ENCODE measurements at regions not wholly inside any gene's neighbourhood (a gene's known extent, or its start where the extent isn't known, plus 50 kb on each side); places are given as distances from the start of the nearest gene placed in this dataset.
"Not testable (repeated sequence)": the region's sequence is repeated elsewhere in the genome, so short reads cannot be mapped to it uniquely, and the experiment has no call there.

- no peak for DNase-seq (ENCODE audit: low read depth in 2 of 2)
These were observed 647.0 kb upstream of the SGO1 start for GRCh38 chr3:20832963-20833362.

DNA sequence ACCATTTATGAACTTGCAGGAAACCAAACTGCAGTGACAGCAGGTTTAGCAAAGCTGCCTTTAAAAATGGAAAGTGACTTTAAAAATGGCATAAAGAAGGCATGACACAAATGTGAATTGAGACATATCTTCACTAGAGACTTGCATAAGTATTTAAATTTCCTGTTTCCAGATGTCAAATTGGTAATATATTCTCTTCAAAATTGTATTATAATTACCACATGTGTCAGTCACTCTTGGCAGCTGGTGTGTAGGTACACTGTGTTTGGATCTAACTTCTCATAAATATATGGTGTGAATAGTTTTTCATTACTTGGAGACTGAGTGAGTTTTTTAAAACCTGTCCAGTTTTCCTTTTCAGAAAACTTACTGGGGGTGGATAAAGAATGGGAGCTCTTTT, 636.2 kb upstream of the SGO1 start:
- no peak for DNase-seq (ENCODE audit: low read depth in 2 of 2)

DNA sequence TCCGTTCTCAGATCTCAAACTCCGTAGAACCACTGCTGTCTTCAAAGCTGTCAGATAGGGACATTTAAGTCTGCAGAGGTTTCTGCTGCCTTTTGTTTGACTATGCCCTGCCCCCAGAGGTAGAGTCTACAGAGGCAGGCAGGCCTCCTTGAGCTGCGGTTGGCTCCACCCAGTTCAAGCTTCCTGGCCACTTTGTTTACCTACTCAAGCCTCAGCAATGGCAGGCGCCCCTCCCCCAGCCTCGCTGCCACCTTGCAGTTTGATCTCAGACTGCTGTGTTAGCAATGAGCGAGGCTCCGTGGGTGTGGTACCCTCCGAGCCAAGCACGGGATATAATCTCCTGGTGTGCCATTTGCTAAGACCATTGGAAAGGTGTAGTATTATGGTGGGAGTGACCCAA, 634.9 kb upstream of the SGO1 start:
- not testable (repeated sequence) for DNase-seq (ENCODE audit: low read depth in 2 of 2)

DNA sequence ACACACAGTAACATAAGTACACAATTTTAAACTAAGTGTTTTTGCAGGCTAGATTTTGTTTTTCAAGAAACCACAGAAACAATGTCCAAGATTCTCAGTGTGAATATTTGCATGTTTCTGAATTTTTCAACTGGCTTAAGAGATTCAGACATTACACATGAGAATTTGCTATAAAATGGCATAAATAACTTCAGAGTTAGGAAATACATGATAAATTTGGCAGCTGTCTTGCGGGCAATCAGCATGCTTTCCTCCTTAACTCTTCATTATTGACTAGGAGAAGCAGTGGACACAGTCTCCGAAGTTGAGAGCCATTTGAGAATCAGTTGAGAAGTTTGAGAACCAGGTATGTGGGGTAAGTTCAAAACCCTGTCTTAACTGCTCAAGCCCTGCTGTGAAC, 625.6 kb upstream of the SGO1 start:
- DNase-seq (ENCODE audit: low read depth in 2 of 2): peak in 1 of 2 experiments; percentile 5

DNA sequence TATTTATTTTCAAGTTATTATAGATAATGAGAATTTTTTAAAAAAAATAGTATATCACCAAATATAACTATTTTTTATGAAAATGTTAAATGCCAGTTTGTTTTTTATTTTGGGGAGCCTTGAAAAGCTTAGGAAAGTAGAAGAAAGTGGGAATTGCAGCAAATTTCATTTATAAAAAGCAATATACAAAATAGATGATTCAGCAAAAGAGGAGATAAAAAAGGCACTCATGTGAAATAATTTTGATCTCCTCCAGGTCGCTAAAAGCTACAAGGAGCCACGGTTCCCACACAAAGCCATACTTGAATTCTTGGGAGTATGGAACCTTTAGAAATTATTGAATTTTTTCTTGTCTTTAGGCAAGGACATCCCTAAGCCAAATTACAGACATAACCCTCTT, 625.0 kb upstream of the SGO1 start:
- DNase-seq (ENCODE audit: low read depth in 2 of 2): no peak

- DNase-seq (ENCODE audit: low read depth in 2 of 2): no peak
These were observed 624.5 kb upstream of the SGO1 start for GRCh38 chr3:20810555-20810954.

DNA sequence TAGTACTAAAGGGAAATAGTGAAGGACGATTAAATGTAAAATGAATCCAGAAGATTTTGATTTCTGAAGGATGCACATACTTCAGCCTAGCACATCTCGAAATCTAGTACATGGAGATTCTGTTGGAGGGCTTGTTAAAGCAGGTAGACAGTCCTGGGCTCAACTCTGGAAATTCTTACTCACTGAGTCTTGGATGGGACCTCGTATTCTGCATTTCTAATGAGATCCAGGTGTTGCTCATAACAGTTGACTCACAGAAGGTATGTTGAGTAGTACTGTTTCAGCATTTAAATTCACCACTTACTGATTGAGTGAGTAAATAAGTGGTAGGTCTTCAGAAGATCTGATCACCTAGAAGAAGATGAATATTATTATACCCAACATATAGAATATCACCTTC, 623.4 kb upstream of the SGO1 start:
- no peak for DNase-seq (ENCODE audit: low read depth in 2 of 2)

DNA sequence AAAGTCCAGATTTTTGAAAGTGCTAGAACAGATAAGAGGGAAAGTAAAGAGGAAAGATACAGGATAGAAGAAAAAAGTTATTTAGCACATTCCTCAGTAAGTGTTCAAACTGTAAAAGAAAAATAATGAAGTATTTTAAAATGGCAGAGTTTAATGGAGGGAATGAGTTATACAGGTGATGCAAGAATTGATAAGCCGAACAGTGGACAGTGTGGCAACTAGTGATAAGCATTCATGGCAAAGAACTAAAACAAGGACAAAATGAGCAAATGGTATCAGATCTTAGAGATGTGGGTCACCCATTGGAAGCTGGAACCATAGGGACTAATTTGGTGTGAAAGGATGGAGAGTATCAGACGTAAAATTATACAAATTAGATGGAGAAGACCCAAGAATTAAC, 622.9 kb upstream of the SGO1 start:
- no peak for DNase-seq (ENCODE audit: low read depth in 2 of 2)

- no peak for DNase-seq (ENCODE audit: low read depth in 2 of 2)
These were observed 612.7 kb upstream of the SGO1 start for GRCh38 chr3:20798666-20799065.

- no peak for DNase-seq (ENCODE audit: low read depth in 2 of 2)
These were observed 601.0 kb upstream of the SGO1 start for GRCh38 chr3:20787005-20787404.

GRCh38 chr3:20776692-20777091, 590.7 kb upstream of the SGO1 start:
- DNase-seq (ENCODE audit: low read depth in 2 of 2): no peak

- DNase-seq (ENCODE audit: low read depth in 2 of 2): no peak
These were observed 590.3 kb upstream of the SGO1 start for GRCh38 chr3:20776286-20776685.

DNA sequence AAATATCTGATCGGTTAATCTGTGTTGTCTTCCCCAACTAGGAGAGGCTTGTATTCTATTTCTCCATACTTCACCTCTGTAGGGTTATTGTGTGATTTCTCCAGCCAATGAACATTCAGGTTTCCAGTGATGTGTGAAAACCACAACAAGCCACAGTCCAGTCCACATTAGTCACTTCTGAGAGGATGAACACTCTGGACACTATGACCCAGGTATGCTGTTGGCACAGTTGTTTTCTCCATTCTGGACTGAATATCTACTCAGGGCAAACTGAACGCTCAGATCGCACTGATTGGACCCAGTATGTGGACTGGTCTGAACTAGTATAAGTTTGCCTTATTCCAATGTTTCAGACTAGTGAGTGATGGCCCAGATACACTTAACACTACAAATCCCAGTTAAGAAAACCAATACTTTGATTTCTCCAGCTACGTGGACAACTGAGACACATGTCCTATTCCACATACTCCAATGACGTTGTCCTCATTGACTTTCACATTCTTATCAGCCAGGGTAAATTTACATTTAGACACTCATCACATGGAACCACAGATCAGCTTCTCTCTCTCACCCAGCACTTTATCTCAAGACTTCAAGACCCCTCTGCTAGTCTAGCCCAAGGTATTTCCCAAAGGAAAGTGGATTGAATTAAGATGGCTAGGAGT, 587.4 kb upstream of the SGO1 start:
- no peak for DNase-seq (ENCODE audit: low read depth in 2 of 2)

- no peak for DNase-seq (ENCODE audit: low read depth in 2 of 2)
These were observed 586.9 kb upstream of the SGO1 start for GRCh38 chr3:20772869-20773268.

DNA sequence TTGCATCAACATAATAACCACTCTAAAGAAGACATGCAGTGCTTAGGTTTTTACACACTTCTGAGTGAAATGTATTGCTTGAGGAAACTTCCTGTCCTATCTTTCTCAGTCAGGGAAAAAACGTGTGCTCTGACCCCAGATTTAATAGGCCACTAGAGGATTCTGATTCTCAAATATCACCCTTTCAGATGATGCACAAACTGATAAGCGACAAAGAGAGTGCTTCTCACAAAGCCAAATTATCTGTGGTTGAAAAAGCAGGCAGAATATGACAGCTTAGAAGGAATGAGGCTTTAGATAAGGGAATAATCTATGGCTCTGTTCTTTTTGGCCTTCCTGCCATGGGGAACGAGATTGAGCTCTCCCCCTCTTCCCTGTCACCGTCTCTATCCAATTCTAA, 583.4 kb upstream of the SGO1 start:
- DNase-seq (ENCODE audit: low read depth in 2 of 2): no peak

DNA sequence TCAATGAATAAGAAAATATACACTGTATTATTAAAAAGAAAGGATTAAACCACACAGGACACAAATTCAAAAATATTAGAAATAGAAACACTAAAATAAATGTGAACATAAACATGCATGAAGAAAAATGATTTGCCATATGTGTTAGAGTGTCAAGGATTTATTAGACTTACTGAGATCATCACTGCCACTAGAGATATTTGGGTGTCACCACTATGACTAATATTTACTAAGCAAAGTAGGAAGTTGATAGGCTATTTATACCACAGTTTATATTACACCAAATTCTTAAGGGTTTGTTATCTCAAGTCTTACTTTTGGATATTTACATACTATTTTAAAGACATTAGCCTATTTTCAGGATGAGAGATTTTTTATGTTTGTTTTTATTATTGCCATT, 575.0 kb upstream of the SGO1 start:
- DNase-seq (ENCODE audit: low read depth in 2 of 2): no peak

GRCh38 chr3:20752416-20752815, 566.4 kb upstream of the SGO1 start:
- DNase-seq (ENCODE audit: low read depth in 2 of 2): no peak

GRCh38 chr3:20751296-20751695, 565.3 kb upstream of the SGO1 start:
- DNase-seq (ENCODE audit: low read depth in 2 of 2): no peak

- DNase-seq (ENCODE audit: low read depth in 2 of 2): peak; percentile 42 to 44
These were observed 561.7 kb upstream of the SGO1 start for GRCh38 chr3:20747741-20748140.

DNA sequence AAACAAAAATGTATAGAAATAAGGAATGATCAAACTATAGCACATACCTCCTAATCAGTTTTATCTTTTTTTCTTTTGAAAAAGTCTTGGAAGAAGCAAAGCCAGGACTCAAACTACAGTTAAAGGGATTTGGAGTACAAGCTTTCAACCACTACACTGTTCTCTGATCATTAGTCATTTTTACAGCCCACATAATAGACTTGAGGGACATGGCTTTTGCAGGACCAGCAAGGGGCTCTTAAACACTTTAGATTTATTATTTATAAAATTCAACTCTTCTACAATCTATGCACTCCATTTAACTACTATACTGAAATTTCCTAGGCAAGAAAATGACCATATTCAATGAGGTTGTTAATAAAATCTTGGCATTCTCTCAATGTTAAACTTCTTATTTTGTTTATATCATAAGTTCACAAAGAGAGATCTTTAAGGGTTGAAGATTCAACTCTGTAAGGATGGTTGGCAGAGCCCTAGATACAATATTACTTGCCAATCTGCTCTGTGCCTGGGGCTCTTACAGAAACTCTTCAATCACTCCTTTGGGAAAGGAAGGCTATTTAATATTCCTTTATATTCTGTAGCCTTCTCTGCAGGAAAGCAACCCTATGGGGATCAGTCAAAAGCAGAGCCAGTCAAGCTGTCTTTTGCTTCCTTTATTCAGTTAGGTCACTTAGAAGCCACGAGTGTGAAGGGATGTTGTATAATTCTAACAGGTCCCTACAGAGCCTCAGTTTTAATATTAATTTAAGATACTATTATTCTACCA, 557.7 kb upstream of the SGO1 start:
- DNase-seq (ENCODE audit: low read depth in 2 of 2): no peak

DNA sequence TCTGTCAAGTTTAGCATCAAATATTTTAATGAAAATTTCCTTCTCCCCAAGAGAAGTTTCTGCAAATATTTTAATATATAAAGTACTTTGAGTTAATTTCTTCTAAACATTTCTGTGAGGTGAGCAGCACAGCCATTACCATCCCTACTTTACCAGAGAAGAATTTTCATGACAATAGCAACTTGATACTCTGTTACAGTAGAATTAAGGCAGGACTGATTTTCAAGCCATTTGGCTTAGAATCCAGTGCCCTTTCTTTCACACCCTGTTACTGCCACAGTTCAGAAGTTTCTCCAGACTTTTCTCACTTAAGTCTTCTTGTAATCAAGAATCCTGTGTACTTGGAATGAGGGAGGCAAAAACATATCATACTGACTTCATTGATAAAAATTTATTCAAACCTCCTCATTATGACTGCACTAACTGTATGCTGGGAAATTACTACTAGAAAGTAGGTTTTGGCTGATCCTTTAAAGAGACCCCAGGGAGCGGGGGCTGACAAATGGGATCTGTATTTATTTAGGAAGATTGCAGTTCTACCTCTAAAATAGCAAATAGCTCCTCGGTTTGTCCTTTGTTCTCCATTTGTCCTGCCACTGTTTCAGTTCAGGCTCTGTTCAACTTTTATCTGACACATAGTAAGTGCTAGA, 557.0 kb upstream of the SGO1 start:
- DNase-seq (ENCODE audit: low read depth in 2 of 2): no peak

DNA sequence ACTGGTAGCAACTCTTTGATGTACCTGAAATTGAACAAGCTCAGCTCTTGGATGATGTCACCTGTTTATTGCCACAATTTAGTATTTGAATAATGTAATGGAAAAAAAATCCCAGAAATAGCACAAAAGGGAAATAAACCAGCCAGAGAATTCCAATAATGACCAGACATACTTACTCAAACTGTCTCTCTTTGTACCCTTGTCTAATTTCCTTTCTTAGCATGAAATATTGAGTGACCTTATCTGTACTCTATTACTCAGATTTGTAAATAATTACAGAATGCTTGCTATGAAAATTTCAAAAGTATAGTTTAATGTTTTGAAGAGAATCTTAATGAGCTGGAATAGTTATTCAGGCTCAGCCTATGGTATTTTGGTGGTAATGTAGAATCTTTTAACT, 555.4 kb upstream of the SGO1 start:
- no peak for DNase-seq (ENCODE audit: low read depth in 2 of 2)

DNA sequence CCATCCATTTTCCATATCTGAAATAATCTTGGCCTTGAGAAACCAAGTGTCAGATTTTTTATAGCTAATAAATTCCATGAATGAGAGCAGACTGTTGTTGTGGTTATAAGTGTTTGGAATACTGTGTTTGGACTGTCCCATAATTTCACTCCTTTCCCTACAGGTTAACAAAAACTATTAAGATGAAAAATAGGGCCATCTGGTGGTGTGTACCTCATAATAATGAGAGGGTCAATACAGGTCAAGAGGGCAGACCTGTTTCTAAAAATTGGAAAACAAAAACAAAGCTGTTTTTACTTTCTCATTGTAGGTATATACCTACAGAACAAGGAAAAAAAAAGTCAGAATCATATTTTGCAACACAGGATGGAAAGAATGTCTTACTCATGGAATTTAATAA, 553.8 kb upstream of the SGO1 start:
- no peak for DNase-seq (ENCODE audit: low read depth in 2 of 2)

All from fibroblast of skin of left quadriceps (primary cell).